ENCODE measurements at regions not wholly inside any gene's neighbourhood (a gene's known extent, or its start where the extent isn't known, plus 50 kb on each side); places are given as distances from the start of the nearest gene placed in this dataset.
A peak's percentile ranks its signal among the peaks of the same experiment; 100 is the strongest.
"Not testable (repeated sequence)": the region's sequence is repeated elsewhere in the genome, so short reads cannot be mapped to it uniquely, and the experiment has no call there.

DNA sequence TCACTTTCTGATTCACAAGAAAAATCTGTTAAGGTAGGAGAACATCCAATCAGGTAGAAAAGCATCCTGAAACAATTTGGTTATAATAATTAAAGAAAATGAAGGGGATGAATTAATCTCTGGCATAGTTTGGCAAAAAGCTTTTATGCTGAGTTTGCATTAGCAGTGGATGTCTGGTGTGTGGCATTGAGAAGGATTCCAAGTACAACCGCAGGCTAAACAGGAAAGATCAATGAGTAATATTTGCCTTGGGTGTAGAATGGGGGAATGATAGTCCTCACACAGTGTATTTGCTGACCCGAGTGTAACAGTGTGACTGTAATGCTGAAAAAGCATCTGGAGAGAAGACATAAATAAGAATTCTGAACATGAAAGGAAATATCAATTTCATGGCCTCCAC lies 68.3 kb upstream of the SESTD1 start:
- peaks cover 18% of the 10 kb centered on the region for H3K9me3 Mint-ChIP-seq (ENCODE audit: low read depth)
- H3K36me3 Mint-ChIP-seq (ENCODE audit: low read depth) = peaks cover 8% of the 10 kb centered on the region
- TF ChIP-seq, protein P1, sequence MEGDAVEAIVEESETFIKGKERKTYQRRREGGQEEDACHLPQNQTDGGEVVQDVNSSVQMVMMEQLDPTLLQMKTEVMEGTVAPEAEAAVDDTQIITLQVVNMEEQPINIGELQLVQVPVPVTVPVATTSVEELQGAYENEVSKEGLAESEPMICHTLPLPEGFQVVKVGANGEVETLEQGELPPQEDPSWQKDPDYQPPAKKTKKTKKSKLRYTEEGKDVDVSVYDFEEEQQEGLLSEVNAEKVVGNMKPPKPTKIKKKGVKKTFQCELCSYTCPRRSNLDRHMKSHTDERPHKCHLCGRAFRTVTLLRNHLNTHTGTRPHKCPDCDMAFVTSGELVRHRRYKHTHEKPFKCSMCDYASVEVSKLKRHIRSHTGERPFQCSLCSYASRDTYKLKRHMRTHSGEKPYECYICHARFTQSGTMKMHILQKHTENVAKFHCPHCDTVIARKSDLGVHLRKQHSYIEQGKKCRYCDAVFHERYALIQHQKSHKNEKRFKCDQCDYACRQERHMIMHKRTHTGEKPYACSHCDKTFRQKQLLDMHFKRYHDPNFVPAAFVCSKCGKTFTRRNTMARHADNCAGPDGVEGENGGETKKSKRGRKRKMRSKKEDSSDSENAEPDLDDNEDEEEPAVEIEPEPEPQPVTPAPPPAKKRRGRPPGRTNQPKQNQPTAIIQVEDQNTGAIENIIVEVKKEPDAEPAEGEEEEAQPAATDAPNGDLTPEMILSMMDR (IDR thresholded peaks at IDR 0.05) = no peak
- no peaks in the 10 kb centered on the region for H3K27me3 Mint-ChIP-seq (ENCODE audit: low read depth)
- peaks cover 51% of the 10 kb centered on the region for H3K4me1 Mint-ChIP-seq (ENCODE audit: low read depth)
- H3K4me3 Mint-ChIP-seq (ENCODE audit: unreplicated experiment) = no peak overlapping the region
- H3K27ac Mint-ChIP-seq (ENCODE audit: unreplicated experiment) = peak overlapping the region; percentile 1
- DNase-seq (ENCODE audit: low spot score) = no peak

- TF ChIP-seq, protein P1 (IDR thresholded peaks at IDR 0.05) = no peak
- peaks cover 2% of the 10 kb centered on the region for H3K27me3 Mint-ChIP-seq (ENCODE audit: low read depth)
- H3K9me3 Mint-ChIP-seq (ENCODE audit: low read depth) = peaks cover 18% of the 10 kb centered on the region
- H3K36me3 Mint-ChIP-seq (ENCODE audit: low read depth) = peaks cover 8% of the 10 kb centered on the region
- H3K27ac Mint-ChIP-seq (ENCODE audit: unreplicated experiment) = no peak overlapping the region
- DNase-seq (ENCODE audit: low spot score) = no peak
- no peak overlapping the region for H3K4me3 Mint-ChIP-seq (ENCODE audit: unreplicated experiment)
- peaks cover 37% of the 10 kb centered on the region for H3K4me1 Mint-ChIP-seq (ENCODE audit: low read depth)
Observed at GRCh38 chr2:179331061-179331460, 66.4 kb upstream of the SESTD1 start.

DNA sequence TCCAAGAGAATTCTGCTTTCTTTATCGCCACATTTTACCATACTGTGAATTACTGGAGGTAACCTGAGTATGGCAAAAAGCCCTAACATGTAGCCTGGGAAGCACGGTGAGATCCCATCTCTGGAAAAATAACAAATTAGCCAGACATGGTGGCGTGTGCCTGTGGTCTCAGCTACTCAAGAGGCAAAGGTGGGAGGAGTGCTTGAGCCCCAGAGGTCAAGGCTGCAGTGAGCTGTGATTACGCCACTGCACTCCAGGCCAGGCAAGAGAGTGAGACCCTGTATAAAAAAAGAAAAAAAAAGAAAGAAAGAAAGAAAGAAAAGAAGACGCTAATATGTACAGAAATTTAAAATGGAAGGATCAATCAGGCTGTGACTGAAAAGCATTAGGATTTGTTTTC lies 57.7 kb upstream of the SESTD1 start:
- Mint-ChIP-seq H3K27me3 (ENCODE audit: low read depth) (peaks cover 10% of the 10 kb centered on the region), H3K4me3 (ENCODE audit: unreplicated experiment) (no peak overlapping the region), H3K9me3 (ENCODE audit: low read depth) (no peaks in the 10 kb centered on the region), H3K36me3 (ENCODE audit: low read depth) (no peaks in the 10 kb centered on the region), H3K27ac (ENCODE audit: unreplicated experiment) (no peak overlapping the region), H3K4me1 (ENCODE audit: low read depth) (no peaks in the 10 kb centered on the region)
- TF ChIP-seq, protein P1 (IDR thresholded peaks at IDR 0.05) = no peak
- no peak for DNase-seq (ENCODE audit: low spot score)

GRCh38 chr2:179321034-179321433 lies 56.4 kb upstream of the SESTD1 start:
- H3K4me1 Mint-ChIP-seq (ENCODE audit: low read depth); H3K27ac Mint-ChIP-seq (ENCODE audit: unreplicated experiment); H3K9me3 Mint-ChIP-seq (ENCODE audit: low read depth); H3K4me3 Mint-ChIP-seq (ENCODE audit: unreplicated experiment); H3K36me3 Mint-ChIP-seq (ENCODE audit: low read depth); DNase-seq (ENCODE audit: low spot score): not testable (repeated sequence)
- peaks cover 13% of the 10 kb centered on the region for H3K27me3 Mint-ChIP-seq (ENCODE audit: low read depth)

- peaks cover 16% of the 10 kb centered on the region for H3K27me3 Mint-ChIP-seq (ENCODE audit: low read depth)
- not testable (repeated sequence) for DNase-seq (ENCODE audit: low spot score); H3K4me1 Mint-ChIP-seq (ENCODE audit: low read depth); H3K4me3 Mint-ChIP-seq (ENCODE audit: unreplicated experiment); H3K27ac Mint-ChIP-seq (ENCODE audit: unreplicated experiment)
- H3K9me3 Mint-ChIP-seq (ENCODE audit: low read depth) = peaks cover 12% of the 10 kb centered on the region
- peaks cover 11% of the 10 kb centered on the region for H3K36me3 Mint-ChIP-seq (ENCODE audit: low read depth)
Observed at GRCh38 chr2:179314729-179315128, 50.1 kb upstream of the SESTD1 start.
